Adrenal gland (tissue), 5 donors: ENCODE measurements at regions not wholly inside any gene's neighbourhood (a gene's known extent, or its start where the extent isn't known, plus 50 kb on each side); places are given as distances from the start of the nearest gene placed in this dataset.

Experiments
- CTCF ChIP-seq, 6 experiments: fragments of 450-650 bp in 4 of 6; fragments of 200-600 bp in 2 of 6; sonication (generic) in 1 of 6; IDR thresholded peaks; 1 replicate in 5 of 6; 2 replicates in 1 of 6; pipeline versions ENCODE4 v1.5.1 to v1.8.0; 2016 to 2021; ENCODE audit warnings: antibody characterized with exemption in 6 of 6, mild to moderate bottlenecking in 2 of 6, moderate library complexity in 1 of 6
- POLR2A ChIP-seq, 2 donors: fragments of 450-650 bp; IDR thresholded peaks; one replicate each; pipeline ENCODE4 v1.6.1; 2017; ENCODE audit warnings: antibody characterized with exemption in 2 of 2, mild to moderate bottlenecking in 2 of 2, moderate library complexity in 1 of 2
- donor health status: DM: no; HTN: no; CAD: no.

GRCh38 chr3:41035456-41036022 lies 163.8 kb upstream of the CTNNB1 start:
- TF ChIP-seq CTCF (IDR thresholded peaks at IDR 0.05) (no peak), POLR2A (IDR thresholded peaks at IDR 0.05) (no peak)
